H1 (cell line): ENCODE measurements at regions not wholly inside any gene's neighbourhood (a gene's known extent, or its start where the extent isn't known, plus 50 kb on each side); places are given as distances from the start of the nearest gene placed in this dataset.

Source experiments
- CBX8 ChIP-seq: fragments of 300-800, 300-1000 bp; sonication (generic); IDR thresholded peaks from 2 replicates; pipeline ENCODE4 v1.7.1; 2016; ENCODE audit warnings: low read depth, low read length, borderline replicate concordance
- CHD1 ChIP-seq: IDR thresholded peaks from 2 replicates; pipeline ENCODE4 v1.6.1; 2012; ENCODE audit warnings: low read depth, low read length, improper control_type of control experiment
- KDM4A ChIP-seq: IDR thresholded peaks from one replicate; pipeline ENCODE4 v1.7.1; 2012; ENCODE audit warnings: low read depth, mild to moderate bottlenecking, moderate library complexity, low read length, inconsistent platforms; ENCODE audit not compliant: severe bottlenecking
- SP4 ChIP-seq: IDR thresholded peaks from 2 replicates; pipeline ENCODE4 v1.6.1; 2012; ENCODE audit warnings: low read length, inconsistent platforms
- TF ChIP-seq, protein P1 (sequence below): IDR thresholded peaks from 2 replicates; pipeline ENCODE4 v1.6.1; 2012; ENCODE audit warnings: low read length, inconsistent platforms

- TF ChIP-seq CBX8 (no peak), KDM4A (no peak), SP4 (no peak), CHD1 (no peak)
- TF ChIP-seq, protein P1, sequence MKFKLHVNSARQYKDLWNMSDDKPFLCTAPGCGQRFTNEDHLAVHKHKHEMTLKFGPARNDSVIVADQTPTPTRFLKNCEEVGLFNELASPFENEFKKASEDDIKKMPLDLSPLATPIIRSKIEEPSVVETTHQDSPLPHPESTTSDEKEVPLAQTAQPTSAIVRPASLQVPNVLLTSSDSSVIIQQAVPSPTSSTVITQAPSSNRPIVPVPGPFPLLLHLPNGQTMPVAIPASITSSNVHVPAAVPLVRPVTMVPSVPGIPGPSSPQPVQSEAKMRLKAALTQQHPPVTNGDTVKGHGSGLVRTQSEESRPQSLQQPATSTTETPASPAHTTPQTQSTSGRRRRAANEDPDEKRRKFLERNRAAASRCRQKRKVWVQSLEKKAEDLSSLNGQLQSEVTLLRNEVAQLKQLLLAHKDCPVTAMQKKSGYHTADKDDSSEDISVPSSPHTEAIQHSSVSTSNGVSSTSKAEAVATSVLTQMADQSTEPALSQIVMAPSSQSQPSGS = no peak
These were observed 57.2 kb upstream of the ELN start (continued) for GRCh38 chr7:73970801-73971229.
